ENCODE measurements at regions not wholly inside any gene's neighbourhood (a gene's known extent, or its start where the extent isn't known, plus 50 kb on each side); places are given as distances from the start of the nearest gene placed in this dataset.

- TF ChIP-seq, protein P1, sequence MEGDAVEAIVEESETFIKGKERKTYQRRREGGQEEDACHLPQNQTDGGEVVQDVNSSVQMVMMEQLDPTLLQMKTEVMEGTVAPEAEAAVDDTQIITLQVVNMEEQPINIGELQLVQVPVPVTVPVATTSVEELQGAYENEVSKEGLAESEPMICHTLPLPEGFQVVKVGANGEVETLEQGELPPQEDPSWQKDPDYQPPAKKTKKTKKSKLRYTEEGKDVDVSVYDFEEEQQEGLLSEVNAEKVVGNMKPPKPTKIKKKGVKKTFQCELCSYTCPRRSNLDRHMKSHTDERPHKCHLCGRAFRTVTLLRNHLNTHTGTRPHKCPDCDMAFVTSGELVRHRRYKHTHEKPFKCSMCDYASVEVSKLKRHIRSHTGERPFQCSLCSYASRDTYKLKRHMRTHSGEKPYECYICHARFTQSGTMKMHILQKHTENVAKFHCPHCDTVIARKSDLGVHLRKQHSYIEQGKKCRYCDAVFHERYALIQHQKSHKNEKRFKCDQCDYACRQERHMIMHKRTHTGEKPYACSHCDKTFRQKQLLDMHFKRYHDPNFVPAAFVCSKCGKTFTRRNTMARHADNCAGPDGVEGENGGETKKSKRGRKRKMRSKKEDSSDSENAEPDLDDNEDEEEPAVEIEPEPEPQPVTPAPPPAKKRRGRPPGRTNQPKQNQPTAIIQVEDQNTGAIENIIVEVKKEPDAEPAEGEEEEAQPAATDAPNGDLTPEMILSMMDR (IDR thresholded peaks at IDR 0.05; ENCODE audit: insufficient read depth, low read length, poor library complexity, severe bottlenecking): no peak
- TF ChIP-seq EZH2phosphoT487 (conservative IDR thresholded peaks at IDR 0.05; ENCODE audit: low read length): no peak
These were observed 207.0 kb downstream of the PTPRC start for GRCh38 chr1:198845851-198846250.
